ENCODE measurements at regions not wholly inside any gene's neighbourhood (a gene's known extent, or its start where the extent isn't known, plus 50 kb on each side); places are given as distances from the start of the nearest gene placed in this dataset.

GRCh38 chr10:64477791-64478190 lies 956.6 kb downstream of the REEP3 start:
- Histone ChIP-seq H3K9me3 (no peaks in the 10 kb centered on the region), H3K4me3 (no peak overlapping the region), H3K4me1 (no peaks in the 10 kb centered on the region), H3K36me3 (no peaks in the 10 kb centered on the region), H3K27me3 (no peaks in the 10 kb centered on the region), H3K27ac (no peak overlapping the region)
- no peak for DNase-seq
- intact Hi-C loops (cut with DNase I; ENCODE audit: low total_unique reads), result no loop called here
- TF ChIP-seq CTCF (IDR thresholded peaks at IDR 0.05), result no peak

GRCh38 chr10:64484811-64485330 lies 963.7 kb downstream of the REEP3 start:
- DNase-seq, result no peak
- H3K4me1 ChIP-seq, result no peaks in the 10 kb centered on the region
- H3K27me3 ChIP-seq, result no peaks in the 10 kb centered on the region
- no peaks in the 10 kb centered on the region for H3K36me3 ChIP-seq
- intact Hi-C loops (cut with DNase I; ENCODE audit: low total_unique reads), result no loop called here
- H3K4me3 ChIP-seq, result no peak overlapping the region
- no peak overlapping the region for H3K27ac ChIP-seq
- H3K9me3 ChIP-seq, result no peaks in the 10 kb centered on the region
- TF ChIP-seq CTCF (IDR thresholded peaks at IDR 0.05), result no peak

GRCh38 chr10:64486149-64486548 lies 964.9 kb downstream of the REEP3 start:
- intact Hi-C loops (cut with DNase I; ENCODE audit: low total_unique reads), result no loop called here
- no peaks in the 10 kb centered on the region for H3K9me3 ChIP-seq
- H3K27ac ChIP-seq, result no peak overlapping the region
- no peak overlapping the region for H3K4me3 ChIP-seq
- no peaks in the 10 kb centered on the region for H3K36me3 ChIP-seq
- TF ChIP-seq CTCF (IDR thresholded peaks at IDR 0.05), result no peak
- DNase-seq, result no peak
- no peaks in the 10 kb centered on the region for H3K27me3 ChIP-seq
- no peaks in the 10 kb centered on the region for H3K4me1 ChIP-seq

GRCh38 chr10:64486901-64487300 lies 965.7 kb downstream of the REEP3 start:
- H3K36me3 ChIP-seq, result no peaks in the 10 kb centered on the region
- H3K4me3 ChIP-seq, result no peak overlapping the region
- no peaks in the 10 kb centered on the region for H3K27me3 ChIP-seq
- intact Hi-C loops (cut with DNase I; ENCODE audit: low total_unique reads), result no loop called here
- H3K9me3 ChIP-seq, result no peaks in the 10 kb centered on the region
- TF ChIP-seq CTCF (IDR thresholded peaks at IDR 0.05), result no peak
- no peak overlapping the region for H3K27ac ChIP-seq
- no peak for DNase-seq
- no peaks in the 10 kb centered on the region for H3K4me1 ChIP-seq

GRCh38 chr10:64494901-64495300 lies 973.7 kb downstream of the REEP3 start:
- Histone ChIP-seq H3K36me3 (no peaks in the 10 kb centered on the region), H3K27me3 (no peaks in the 10 kb centered on the region), H3K9me3 (no peaks in the 10 kb centered on the region), H3K27ac (no peak overlapping the region), H3K4me1 (no peaks in the 10 kb centered on the region), H3K4me3 (no peak overlapping the region)
- no peak for TF ChIP-seq CTCF (IDR thresholded peaks at IDR 0.05)
- DNase-seq, result no peak
- intact Hi-C loops (cut with DNase I; ENCODE audit: low total_unique reads), result no loop called here

- intact Hi-C loops (cut with DNase I; ENCODE audit: low total_unique reads), result no loop called here
- Histone ChIP-seq H3K36me3 (no peaks in the 10 kb centered on the region), H3K4me3 (no peak overlapping the region), H3K4me1 (no peaks in the 10 kb centered on the region), H3K27me3 (no peaks in the 10 kb centered on the region), H3K9me3 (no peaks in the 10 kb centered on the region), H3K27ac (no peak overlapping the region)
- DNase-seq, result no peak
- no peak for TF ChIP-seq CTCF (IDR thresholded peaks at IDR 0.05)
Measured at GRCh38 chr10:64497306-64497705, 976.1 kb downstream of the REEP3 start.
